ENCODE measurements at regions not wholly inside any gene's neighbourhood (a gene's known extent, or its start where the extent isn't known, plus 50 kb on each side); places are given as distances from the start of the nearest gene placed in this dataset.
"Not testable (repeated sequence)": the region's sequence is repeated elsewhere in the genome, so short reads cannot be mapped to it uniquely, and the experiment has no call there.

GRCh38 chr13:53301449-53301848 is 272.8 kb downstream of the OLFM4 start:
- DNase-seq = no peak

DNA sequence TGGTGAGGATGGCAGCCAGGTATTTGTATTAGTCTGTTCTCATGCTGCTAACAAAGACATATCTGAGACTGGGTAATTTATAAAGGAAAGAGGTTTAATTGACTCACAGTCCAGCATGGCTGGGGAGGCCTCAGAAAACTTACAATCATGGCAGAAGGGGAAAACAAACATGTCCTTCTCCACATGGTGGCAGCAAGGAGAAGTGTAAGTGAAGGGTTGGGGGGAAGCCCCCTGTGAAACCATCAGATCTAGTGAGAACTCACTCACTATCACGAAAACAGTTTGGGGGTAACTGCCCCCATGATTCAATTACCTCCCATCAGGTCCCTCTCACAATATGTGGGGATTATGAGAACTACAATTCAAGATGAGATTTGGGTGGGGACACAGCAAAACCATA is 276.8 kb downstream of the OLFM4 start:
- not testable (repeated sequence) for DNase-seq

GRCh38 chr13:53310786-53311185 is 282.2 kb downstream of the OLFM4 start:
- no peak for DNase-seq

GRCh38 chr13:53311561-53311960 is 282.9 kb downstream of the OLFM4 start:
- DNase-seq = no peak

- no peak for DNase-seq
Observed at GRCh38 chr13:53321296-53321801, 292.7 kb downstream of the OLFM4 start.

- no peak for DNase-seq
Observed at GRCh38 chr13:53324656-53325055, 296.0 kb downstream of the OLFM4 start.

- DNase-seq = no peak
Observed at GRCh38 chr13:53326716-53327115, 298.1 kb downstream of the OLFM4 start.

DNA sequence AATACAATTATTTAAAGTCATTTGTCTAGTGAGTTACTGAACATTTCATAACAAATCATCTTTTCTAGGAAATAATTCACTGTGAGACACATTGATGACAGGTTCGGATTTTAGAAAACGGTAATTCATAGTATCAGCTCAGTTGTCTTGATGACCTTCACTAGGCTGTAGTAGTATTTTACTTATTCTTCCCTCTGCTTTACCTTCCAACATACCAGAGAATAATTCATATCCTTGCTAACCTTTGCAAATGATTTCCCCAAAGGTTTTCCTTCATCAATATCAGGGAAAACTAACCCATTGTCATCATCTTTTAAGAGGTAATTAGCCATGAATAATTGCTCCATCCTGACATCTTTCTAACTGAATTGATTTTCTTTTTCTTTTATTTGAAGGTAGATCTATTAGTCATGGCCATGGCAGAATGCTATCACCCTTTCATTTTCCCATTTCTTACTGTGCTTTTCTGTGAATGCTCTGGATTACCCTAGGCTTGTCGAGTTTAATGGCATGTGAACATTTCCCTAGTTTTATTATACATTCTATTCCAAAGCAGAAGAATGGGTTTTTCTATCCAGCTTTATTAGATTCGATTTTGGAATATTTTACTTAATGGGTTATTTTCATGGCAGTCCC is 299.2 kb downstream of the OLFM4 start:
- no peak for DNase-seq

- DNase-seq = no peak
Observed at GRCh38 chr13:53336441-53337160, 308.0 kb downstream of the OLFM4 start.

DNA sequence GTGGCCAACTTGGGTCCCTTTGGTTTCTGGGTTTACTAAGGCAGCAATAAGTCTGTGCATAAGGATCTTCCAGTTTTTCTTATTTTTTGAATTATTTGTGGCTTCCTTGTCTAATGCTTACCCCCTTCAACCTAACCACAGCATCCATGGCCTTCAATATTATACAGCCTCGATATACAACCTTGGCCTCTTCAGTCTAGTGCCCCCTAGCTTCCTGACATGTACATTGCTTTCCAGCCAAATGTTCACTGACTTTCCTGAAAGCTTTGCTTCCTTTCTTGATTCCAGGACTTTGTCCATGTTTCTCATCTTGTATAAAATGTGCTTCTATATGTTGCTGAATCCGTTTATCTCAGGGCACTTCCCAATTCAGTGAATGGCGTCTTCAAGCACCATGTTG is 310.1 kb downstream of the OLFM4 start:
- DNase-seq = no peak

DNA sequence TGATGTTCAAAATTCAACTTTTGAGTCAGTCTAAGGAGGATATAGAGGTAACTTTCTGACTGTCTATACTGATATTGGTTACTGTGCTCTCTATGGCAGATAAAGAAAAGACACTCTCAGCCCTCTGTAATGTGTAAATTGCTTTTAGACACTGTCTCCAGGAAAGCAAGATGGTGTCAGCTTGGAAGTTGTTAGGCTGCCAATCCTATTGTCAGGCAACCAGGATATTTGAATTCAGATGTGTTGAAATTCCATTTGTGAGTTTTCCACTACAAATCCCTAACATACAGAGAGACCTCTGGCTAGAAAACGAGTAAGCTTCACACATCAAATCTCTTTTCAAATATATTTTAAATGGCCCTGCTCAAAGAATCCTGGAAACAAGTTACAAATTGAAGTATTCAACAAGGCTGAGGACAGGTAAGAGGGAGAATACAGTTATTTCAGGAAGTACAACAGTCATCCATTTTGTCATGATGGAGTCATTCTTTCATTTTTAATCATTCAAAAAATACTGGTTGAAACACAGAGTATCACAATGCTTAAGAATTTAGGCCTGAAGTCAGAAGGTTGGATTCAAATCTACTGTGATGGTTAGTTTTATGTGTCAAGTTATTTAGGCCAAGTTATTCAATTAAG is 312.0 kb downstream of the OLFM4 start:
- no peak for DNase-seq

DNA sequence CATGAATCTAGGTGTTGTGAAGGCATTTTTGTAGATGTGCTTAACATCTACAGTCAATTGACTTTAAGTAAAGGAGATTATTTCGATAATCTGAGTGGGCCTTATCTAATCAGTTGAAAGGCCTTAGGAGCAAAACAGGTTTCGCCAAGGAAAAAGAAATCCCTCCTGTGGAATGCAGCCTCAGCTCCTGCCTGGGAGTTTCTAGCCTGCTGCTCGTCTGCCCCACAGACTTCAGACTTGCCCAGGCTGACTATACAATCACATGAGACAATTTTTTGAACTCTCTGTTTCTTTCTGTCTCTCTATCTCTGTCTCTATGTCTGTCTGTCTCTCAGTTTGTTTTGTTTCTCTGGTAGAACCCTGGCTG is 312.5 kb downstream of the OLFM4 start:
- DNase-seq = no peak

GRCh38 chr13:53342623-53343360 is 314.2 kb downstream of the OLFM4 start:
- DNase-seq = no peak

GRCh38 chr13:53343361-53343744 is 314.7 kb downstream of the OLFM4 start:
- DNase-seq = no peak

DNA sequence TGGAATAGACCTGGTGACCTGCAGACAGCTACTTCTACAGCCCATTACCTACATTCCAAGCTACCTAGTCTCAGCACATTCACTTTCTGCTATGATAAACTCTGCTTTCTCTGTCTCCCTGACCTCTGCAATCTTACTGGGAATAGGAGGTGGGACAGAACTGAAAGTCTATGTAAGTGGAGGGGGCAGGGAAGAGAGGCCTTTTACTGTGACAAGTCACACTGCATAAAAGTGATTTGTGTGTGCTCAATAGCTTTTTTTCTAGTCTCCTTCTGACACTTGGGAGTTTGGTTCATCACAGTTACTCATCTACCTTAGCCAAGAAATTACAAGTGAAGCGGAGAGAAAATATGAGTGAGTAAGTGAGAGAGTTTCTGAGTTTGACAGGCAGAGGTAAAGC is 322.4 kb downstream of the OLFM4 start:
- no peak for DNase-seq

GRCh38 chr13:53357582-53357981 is 329.0 kb downstream of the OLFM4 start:
- peak in 1 of 5 experiments; percentile 14 for DNase-seq

DNA sequence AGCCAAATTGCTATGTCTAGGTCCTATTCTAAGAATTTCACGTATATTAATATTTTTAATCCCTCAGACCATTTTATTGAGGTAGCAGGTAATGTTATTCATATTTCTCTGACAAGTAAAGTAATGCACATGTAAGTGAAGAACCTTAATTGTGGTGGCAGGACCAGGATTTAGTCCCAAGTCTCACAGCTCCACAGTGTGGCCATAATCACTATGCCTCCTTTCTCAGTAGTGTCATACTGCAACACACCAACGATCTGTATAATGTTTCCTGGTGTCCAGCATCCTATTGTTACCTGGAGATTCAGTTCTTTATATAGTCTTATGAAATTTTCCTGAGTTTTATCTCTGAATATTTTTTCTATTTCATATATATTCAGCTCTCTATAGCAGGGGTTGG is 340.3 kb downstream of the OLFM4 start:
- no peak for DNase-seq

GRCh38 chr13:53379485-53379884 is 350.9 kb downstream of the OLFM4 start:
- no peak for DNase-seq

DNA sequence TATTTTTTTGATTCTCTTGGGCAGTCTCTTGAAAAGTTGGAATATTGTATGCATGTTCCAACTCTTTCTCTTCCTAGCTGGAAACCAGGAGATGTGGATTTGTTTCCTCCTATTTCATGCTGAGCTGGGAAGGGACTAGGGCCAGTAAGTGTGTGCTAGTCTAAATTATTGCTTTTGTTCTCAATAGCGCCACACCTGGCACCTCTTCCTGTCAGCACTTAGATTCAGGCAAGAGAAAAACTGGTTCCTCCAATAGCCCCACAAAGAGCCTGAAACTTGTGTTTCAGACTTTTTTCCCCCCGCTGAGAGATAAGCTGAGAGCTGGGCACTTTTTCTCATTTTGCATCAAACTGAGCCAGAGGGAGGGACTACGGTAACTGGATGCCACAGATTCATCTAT is 353.4 kb downstream of the OLFM4 start:
- no peak for DNase-seq

- DNase-seq = no peak
Observed at GRCh38 chr13:53398051-53398450, 369.4 kb downstream of the OLFM4 start.

DNA sequence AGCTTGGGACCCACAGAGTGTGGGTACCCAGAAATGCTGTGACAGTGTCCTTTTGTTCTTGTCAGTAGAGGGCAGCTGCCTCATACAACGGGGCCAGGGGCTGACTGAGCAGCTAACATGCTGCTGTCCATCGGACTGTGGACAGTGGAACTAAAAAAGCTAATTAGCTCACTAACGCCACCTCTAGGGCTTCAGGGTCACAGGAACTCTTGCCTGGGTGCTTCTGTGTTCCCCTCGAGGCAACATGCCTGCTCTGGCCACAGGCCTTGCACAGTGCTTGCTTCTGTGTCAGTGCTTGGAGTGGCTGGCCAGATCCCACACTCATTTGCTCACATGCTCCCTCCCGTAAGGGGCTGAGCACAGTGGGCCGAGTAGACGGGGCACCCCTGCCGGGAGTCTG is 377.0 kb downstream of the OLFM4 start:
- DNase-seq = no peak

DNA sequence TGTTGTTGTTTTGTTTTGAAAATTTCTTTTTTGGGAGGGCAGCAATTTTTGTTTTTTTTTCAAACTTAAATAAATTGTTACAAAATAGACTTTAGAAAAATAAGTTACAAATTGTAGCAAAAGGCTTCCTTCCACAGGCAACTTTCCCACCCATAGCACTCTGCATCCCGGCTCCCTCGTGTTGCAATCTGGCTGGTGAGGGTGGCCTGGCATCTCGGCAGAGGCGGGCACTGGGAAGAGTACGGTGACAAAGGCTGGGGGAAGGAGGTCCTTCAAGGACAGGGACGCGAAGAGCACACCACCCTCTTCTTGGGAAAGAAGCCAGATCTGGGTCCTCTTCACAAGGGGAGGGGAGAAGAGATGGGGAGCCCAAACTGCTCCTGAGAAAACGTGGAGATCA is 379.7 kb downstream of the OLFM4 start:
- DNase-seq = no peak

GRCh38 chr13:53408847-53409568 is 380.4 kb downstream of the OLFM4 start:
- DNase-seq = peak in 1 of 5 experiments; percentile 8

Data from T-helper 2 cell (primary cell).